ENCODE measurements at regions not wholly inside any gene's neighbourhood (a gene's known extent, or its start where the extent isn't known, plus 50 kb on each side); places are given as distances from the start of the nearest gene placed in this dataset.

DNA sequence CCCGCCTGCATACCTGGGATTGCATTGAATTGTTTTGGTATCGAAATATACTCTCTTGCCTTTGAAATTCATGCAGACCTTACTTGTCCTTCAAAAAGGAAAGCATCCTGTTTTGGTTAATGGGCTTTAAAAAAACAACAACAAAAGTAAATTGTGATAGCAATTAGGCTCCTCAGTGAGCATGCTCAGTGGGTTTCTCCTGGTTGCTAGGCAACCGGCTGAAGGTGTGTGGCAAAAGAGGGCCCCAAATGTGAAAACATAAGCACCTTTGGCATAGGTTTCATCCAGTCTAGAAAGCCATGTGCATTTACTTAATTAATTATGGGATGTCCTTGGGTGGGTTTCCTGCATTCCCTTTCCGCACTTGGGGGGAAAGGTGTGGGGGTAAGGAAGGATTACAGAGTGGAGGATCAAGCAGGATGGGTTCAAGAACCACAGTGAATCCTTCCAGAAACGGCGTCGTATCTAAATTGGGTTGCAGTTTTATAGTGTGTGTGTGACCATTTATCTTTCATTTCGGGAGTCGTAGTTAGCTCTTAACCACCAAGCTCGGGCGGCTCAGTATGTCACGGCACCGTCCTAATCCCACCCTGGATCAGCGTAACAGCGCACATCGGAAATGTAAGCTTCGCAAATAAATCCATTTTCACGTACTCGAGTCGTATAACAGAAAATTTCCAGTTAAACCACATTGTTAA, 274.9 kb upstream of the TCF4 start:
- TF ChIP-seq CTCF (IDR thresholded peaks at IDR 0.05) = no peak
- no peak for TF ChIP-seq POLR2A (IDR thresholded peaks at IDR 0.05)
